GM12874 (cell line): ENCODE measurements at regions not wholly inside any gene's neighbourhood (a gene's known extent, or its start where the extent isn't known, plus 50 kb on each side); places are given as distances from the start of the nearest gene placed in this dataset.

ENCODE experiments used
- CTCF ChIP-seq: IDR thresholded peaks from 2 replicates; pipeline ENCODE4 v1.5.1; 2011; ENCODE audit warnings: low read depth, mild to moderate bottlenecking, control low read depth, low read length, moderate library complexity; ENCODE audit not compliant: insufficient read depth

GRCh38 chr2:150417278-150417677 is 70.2 kb downstream of the RND3 start:
- TF ChIP-seq CTCF: no peak

DNA sequence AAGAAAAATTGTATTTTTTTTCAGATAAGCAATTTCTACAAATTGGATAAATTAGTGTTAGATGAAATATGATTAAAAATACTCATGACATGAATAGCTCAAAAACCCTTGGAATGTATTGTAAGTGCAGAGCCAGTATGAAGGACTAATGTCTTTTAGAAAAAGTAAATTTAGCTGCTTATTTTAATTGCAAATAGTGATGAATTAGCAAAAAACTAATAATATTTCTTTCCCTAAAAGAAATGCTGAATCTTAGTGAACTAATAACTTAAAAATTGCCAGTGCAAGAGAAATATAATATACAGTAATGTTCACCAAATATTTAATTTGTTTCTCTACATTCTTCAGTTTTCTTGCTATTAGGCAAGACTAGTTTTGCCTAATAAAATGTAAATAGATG is 72.4 kb downstream of the RND3 start:
- no peak for TF ChIP-seq CTCF

- no peak for TF ChIP-seq CTCF
These were observed 73.6 kb downstream of the RND3 start for GRCh38 chr2:150413910-150414309.

GRCh38 chr2:150413366-150413765 is 74.1 kb downstream of the RND3 start:
- no peak for TF ChIP-seq CTCF

- no peak for TF ChIP-seq CTCF
These were observed 76.7 kb downstream of the RND3 start for GRCh38 chr2:150410809-150411208.

GRCh38 chr2:150409196-150409595 is 78.3 kb downstream of the RND3 start:
- TF ChIP-seq CTCF: no peak

DNA sequence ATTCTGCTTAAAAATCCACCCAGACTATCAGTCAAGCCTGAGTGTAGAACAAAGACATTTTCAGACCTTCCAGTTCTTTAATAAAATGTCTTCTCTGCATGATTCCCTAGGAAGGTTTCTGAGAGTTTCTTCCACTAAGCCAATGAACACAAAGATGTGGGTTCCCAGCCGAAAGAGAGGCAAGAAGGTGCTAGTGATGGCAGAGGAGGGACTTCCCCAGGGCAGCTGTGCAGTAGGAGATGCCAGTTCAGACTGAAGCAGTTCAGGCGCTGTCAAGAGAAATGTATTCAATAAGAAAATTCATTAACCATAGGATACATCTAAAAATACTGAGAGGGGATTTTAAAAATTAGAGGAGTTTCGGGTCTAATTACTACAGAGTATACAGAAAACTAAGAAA is 83.3 kb downstream of the RND3 start:
- TF ChIP-seq CTCF: no peak

- TF ChIP-seq CTCF: no peak
These were observed 84.0 kb downstream of the RND3 start for GRCh38 chr2:150403457-150403856.
